ENCODE measurements at regions not wholly inside any gene's neighbourhood (a gene's known extent, or its start where the extent isn't known, plus 50 kb on each side); places are given as distances from the start of the nearest gene placed in this dataset.

DNA sequence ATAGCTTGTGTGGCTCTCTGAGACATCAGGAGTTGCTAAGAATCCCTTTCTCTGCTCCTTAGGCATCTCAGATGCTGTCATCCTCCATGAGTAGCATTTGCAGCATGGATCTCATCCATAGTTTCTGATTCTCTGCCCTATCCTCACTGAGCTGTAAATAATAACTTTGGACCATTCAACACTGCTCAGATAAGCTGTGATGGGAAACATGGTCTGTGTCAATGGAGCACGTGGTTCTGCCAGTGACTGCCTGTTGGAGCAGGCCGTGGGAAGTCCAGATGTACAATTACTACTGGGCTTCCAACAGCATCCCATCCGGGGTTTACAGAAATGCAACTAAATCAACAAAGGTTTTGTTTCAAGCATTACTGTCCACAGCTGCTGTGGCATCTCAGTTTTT lies 160.1 kb downstream of the OR4C45 start:
- no peaks in the 10 kb centered on the region for H3K9me3 ChIP-seq (ENCODE audit: control insufficient read depth, insufficient read depth, low read depth, low read length)
- H3K4me3 ChIP-seq (ENCODE audit: low read depth, low read length) = no peak overlapping the region
- ChIA-PET CTCF (no interaction called here), POLR2A (no interaction called here)
- no peaks in the 10 kb centered on the region for H3K36me3 ChIP-seq (ENCODE audit: control insufficient read depth in 2 of 2, insufficient read depth in 1 of 2, low read length in 2 of 2)
- no peak overlapping the region for H3K27ac ChIP-seq (ENCODE audit: extremely low read depth, low read depth, low read length)
- TF ChIP-seq FEZF1 (tag by site-specific recombination; IDR thresholded peaks at IDR 0.05) (no peak), ZNF133 (tag by site-specific recombination; IDR thresholded peaks at IDR 0.05) (no peak), ZNF707 (tag by site-specific recombination; IDR thresholded peaks at IDR 0.05) (no peak)
- TF ChIP-seq, protein P1, sequence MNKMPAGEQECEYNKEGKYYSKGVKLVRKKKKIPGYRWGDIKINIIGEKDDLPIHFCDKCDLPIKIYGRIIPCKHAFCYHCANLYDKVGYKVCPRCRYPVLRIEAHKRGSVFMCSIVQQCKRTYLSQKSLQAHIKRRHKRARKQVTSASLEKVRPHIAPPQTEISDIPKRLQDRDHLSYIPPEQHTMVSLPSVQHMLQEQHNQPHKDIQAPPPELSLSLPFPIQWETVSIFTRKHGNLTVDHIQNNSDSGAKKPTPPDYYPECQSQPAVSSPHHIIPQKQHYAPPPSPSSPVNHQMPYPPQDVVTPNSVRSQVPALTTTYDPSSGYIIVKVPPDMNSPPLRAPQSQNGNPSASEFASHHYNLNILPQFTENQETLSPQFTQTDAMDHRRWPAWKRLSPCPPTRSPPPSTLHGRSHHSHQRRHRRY (tag by site-specific recombination; IDR thresholded peaks at IDR 0.05) = no peak
- TF ChIP-seq, protein P2, sequence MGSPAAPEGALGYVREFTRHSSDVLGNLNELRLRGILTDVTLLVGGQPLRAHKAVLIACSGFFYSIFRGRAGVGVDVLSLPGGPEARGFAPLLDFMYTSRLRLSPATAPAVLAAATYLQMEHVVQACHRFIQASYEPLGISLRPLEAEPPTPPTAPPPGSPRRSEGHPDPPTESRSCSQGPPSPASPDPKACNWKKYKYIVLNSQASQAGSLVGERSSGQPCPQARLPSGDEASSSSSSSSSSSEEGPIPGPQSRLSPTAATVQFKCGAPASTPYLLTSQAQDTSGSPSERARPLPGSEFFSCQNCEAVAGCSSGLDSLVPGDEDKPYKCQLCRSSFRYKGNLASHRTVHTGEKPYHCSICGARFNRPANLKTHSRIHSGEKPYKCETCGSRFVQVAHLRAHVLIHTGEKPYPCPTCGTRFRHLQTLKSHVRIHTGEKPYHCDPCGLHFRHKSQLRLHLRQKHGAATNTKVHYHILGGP (tag by site-specific recombination; IDR thresholded peaks at IDR 0.05) = no peak
- no peaks in the 10 kb centered on the region for H3K4me1 ChIP-seq (ENCODE audit: control insufficient read depth, insufficient read depth, low read length)

DNA sequence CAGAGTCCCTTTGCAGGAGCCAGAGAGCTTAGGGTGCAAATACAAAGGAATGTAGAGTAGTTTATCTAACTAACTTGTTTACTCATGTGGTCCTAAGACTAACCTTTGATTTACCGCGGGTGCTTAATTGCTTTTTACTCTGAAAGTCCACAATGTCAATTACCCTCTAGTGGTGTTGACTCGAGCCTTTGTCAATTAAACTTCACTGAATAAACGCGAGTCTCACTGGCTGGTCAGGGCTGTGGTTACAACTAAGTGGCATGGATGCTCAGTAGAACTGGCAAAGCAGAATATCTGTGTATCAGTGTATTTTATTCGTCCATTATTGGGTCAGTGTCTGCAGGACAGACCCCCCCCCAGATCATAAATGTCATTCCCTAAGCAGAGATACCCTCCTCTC lies 181.7 kb downstream of the OR4C45 start:
- no peak for TF ChIP-seq ZNF266 (tag by site-specific recombination; IDR thresholded peaks at IDR 0.05; ENCODE audit: low read depth)
- no peak for TF ChIP-seq ZNF777 (tag by site-specific recombination; IDR thresholded peaks at IDR 0.05; ENCODE audit: borderline replicate concordance)
- no peak for TF ChIP-seq OSR2 (tag by site-specific recombination; IDR thresholded peaks at IDR 0.05)
- TF ChIP-seq SETDB1 (IDR thresholded peaks at IDR 0.05; ENCODE audit: insufficient read length, low read length) = no peak
- TF ChIP-seq GLI4 (tag by site-specific recombination; IDR thresholded peaks at IDR 0.05) = no peak
- ChIA-PET POLR2A (no interaction called here), CTCF (no interaction called here)
- Histone ChIP-seq H3K4me3 (ENCODE audit: low read depth, low read length) (no peak overlapping the region), H3K9me3 (ENCODE audit: control insufficient read depth, insufficient read depth, low read depth, low read length) (no peaks in the 10 kb centered on the region), H3K27ac (ENCODE audit: extremely low read depth, low read depth, low read length) (no peak overlapping the region), H3K36me3 (ENCODE audit: control insufficient read depth in 2 of 2, insufficient read depth in 1 of 2, low read length in 2 of 2) (no peaks in the 10 kb centered on the region), H3K4me1 (ENCODE audit: control insufficient read depth, insufficient read depth, low read length) (no peaks in the 10 kb centered on the region)

DNA sequence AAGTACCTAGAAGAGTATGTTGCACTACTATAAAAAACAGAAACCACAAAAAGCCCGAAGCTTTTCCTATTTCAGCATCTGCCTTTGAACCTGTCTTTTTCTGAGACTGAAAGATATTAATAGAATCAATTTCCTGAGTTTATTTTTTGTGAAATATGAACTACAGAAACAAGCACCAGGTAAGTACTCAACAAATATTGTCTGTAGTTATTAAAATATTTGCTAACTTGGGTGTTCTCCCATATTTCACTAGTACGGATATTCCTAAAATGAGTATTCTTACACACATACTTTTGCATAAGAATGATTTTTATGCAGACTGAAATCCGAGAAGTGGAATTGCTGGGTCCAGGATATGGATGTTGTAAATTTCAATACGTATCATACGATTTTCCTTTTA lies 188.0 kb downstream of the OR4C45 start:
- TF ChIP-seq, protein P3, sequence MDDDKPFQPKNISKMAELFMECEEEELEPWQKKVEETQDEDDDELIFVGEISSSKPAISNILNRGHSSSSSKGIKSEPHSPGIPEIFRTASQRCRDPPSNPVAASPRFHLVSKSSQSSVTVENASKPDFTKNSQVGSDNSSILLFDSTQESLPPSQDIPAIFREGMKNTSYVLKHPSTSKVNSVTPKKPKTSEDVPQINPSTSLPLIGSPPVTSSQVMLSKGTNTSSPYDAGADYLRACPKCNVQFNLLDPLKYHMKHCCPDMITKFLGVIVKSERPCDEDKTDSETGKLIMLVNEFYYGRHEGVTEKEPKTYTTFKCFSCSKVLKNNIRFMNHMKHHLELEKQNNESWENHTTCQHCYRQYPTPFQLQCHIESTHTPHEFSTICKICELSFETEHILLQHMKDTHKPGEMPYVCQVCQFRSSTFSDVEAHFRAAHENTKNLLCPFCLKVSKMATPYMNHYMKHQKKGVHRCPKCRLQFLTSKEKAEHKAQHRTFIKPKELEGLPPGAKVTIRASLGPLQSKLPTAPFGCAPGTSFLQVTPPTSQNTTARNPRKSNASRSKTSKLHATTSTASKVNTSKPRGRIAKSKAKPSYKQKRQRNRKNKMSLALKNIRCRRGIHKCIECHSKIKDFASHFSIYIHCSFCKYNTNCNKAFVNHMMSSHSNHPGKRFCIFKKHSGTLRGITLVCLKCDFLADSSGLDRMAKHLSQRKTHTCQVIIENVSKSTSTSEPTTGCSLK (tag by site-specific recombination; IDR thresholded peaks at IDR 0.05) = no peak
- TF ChIP-seq, protein P4, sequence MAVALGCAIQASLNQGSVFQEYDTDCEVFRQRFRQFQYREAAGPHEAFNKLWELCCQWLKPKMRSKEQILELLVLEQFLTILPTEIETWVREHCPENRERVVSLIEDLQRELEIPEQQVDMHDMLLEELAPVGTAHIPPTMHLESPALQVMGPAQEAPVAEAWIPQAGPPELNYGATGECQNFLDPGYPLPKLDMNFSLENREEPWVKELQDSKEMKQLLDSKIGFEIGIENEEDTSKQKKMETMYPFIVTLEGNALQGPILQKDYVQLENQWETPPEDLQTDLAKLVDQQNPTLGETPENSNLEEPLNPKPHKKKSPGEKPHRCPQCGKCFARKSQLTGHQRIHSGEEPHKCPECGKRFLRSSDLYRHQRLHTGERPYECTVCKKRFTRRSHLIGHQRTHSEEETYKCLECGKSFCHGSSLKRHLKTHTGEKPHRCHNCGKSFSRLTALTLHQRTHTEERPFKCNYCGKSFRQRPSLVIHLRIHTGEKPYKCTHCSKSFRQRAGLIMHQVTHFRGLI (tag by site-specific recombination; IDR thresholded peaks at IDR 0.05) = no peak
- TF ChIP-seq, protein P5, sequence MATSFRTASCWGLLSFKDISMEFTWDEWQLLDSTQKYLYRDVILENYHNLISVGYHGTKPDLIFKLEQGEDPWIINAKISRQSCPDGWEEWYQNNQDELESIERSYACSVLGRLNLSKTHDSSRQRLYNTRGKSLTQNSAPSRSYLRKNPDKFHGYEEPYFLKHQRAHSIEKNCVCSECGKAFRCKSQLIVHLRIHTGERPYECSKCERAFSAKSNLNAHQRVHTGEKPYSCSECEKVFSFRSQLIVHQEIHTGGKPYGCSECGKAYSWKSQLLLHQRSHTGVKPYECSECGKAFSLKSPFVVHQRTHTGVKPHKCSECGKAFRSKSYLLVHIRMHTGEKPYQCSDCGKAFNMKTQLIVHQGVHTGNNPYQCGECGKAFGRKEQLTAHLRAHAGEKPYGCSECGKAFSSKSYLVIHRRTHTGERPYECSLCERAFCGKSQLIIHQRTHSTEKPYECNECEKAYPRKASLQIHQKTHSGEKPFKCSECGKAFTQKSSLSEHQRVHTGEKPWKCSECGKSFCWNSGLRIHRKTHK (tag by site-specific recombination; IDR thresholded peaks at IDR 0.05) = no peak
- TF ChIP-seq, protein P6, sequence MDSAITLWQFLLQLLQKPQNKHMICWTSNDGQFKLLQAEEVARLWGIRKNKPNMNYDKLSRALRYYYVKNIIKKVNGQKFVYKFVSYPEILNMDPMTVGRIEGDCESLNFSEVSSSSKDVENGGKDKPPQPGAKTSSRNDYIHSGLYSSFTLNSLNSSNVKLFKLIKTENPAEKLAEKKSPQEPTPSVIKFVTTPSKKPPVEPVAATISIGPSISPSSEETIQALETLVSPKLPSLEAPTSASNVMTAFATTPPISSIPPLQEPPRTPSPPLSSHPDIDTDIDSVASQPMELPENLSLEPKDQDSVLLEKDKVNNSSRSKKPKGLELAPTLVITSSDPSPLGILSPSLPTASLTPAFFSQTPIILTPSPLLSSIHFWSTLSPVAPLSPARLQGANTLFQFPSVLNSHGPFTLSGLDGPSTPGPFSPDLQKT (IDR thresholded peaks at IDR 0.05; ENCODE audit: borderline replicate concordance, low read depth, low read length) = no peak
- no peak for TF ChIP-seq ZBTB1 (tag by site-specific recombination; IDR thresholded peaks at IDR 0.05)
- TF ChIP-seq, protein P7, sequence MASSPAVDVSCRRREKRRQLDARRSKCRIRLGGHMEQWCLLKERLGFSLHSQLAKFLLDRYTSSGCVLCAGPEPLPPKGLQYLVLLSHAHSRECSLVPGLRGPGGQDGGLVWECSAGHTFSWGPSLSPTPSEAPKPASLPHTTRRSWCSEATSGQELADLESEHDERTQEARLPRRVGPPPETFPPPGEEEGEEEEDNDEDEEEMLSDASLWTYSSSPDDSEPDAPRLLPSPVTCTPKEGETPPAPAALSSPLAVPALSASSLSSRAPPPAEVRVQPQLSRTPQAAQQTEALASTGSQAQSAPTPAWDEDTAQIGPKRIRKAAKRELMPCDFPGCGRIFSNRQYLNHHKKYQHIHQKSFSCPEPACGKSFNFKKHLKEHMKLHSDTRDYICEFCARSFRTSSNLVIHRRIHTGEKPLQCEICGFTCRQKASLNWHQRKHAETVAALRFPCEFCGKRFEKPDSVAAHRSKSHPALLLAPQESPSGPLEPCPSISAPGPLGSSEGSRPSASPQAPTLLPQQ (tag by site-specific recombination; IDR thresholded peaks at IDR 0.05) = no peak
- no peak for TF ChIP-seq ZNF416 (tag by site-specific recombination; IDR thresholded peaks at IDR 0.05)
- TF ChIP-seq ZIC2 (tag by site-specific recombination; IDR thresholded peaks at IDR 0.05) = no peak
- Histone ChIP-seq H3K27ac (ENCODE audit: extremely low read depth, low read depth, low read length) (no peak overlapping the region), H3K36me3 (ENCODE audit: control insufficient read depth in 2 of 2, insufficient read depth in 1 of 2, low read length in 2 of 2) (no peaks in the 10 kb centered on the region), H3K4me3 (ENCODE audit: low read depth, low read length) (no peak overlapping the region), H3K9me3 (ENCODE audit: control insufficient read depth, insufficient read depth, low read depth, low read length) (no peaks in the 10 kb centered on the region), H3K4me1 (ENCODE audit: control insufficient read depth, insufficient read depth, low read length) (no peaks in the 10 kb centered on the region)
- CTCF ChIA-PET = no interaction called here
- POLR2A ChIA-PET = no interaction called here
